ENCODE measurements at regions not wholly inside any gene's neighbourhood (a gene's known extent, or its start where the extent isn't known, plus 50 kb on each side); places are given as distances from the start of the nearest gene placed in this dataset.
A peak's percentile ranks its signal among the peaks of the same experiment; 100 is the strongest.

DNA sequence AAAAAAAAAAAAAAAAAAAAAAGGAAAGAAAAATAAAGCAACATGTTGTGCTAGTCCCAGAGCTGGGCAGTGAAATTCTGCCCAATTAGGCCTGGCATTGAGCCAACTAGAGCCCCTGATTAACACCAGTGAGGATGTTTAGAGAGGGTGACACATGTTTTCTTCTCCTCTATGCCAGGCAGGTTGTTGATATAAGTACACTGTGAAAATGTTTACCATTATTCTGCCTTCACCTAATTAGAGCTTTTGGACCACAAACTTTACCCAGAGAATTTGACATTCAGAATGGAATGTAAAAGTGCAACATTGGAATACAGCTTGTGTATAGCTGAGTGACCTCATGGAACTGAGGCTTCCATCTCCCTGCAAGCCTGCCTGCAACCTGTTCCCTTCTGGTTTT, 62.0 kb upstream of the EPCAM start:
- Histone ChIP-seq H4K91ac (ENCODE audit: insufficient read depth, low read depth, low read length) (no peak overlapping the region), H2AK5ac (ENCODE audit: low read depth, low read length) (no peak overlapping the region), H4K5ac (ENCODE audit: low read depth, low read length) (no peak overlapping the region), H2BK120ac (ENCODE audit: low read depth, low read length) (no peak overlapping the region), H2AK9ac (replicated peaks; ENCODE audit: low read depth, low read length, poor library complexity) (no peak overlapping the region), H2BK20ac (ENCODE audit: low read depth, low read length) (no peak overlapping the region), H3K4me3 (ENCODE audit: insufficient read depth, low read depth, low read length) (no peak overlapping the region), H3K18ac (ENCODE audit: low read depth, low read length) (no peak overlapping the region), H3K36me3 (ENCODE audit: control insufficient read depth, insufficient read depth, low read length) (no peaks in the 10 kb centered on the region), H3K4me1 (ENCODE audit: control insufficient read depth, insufficient read depth, low read length) (peaks cover 20% of the 10 kb centered on the region), H4K20me1 (ENCODE audit: insufficient read depth, low read length) (no peaks in the 10 kb centered on the region), H3K23ac (ENCODE audit: low read depth, low read length) (no peak overlapping the region), H3K9me3 (ENCODE audit: control insufficient read depth, insufficient read depth, low read length) (no peaks in the 10 kb centered on the region), H3K4ac (ENCODE audit: low read depth, low read length) (no peak overlapping the region), H2BK5ac (ENCODE audit: low read depth, low read length, poor library complexity, severe bottlenecking) (no peak overlapping the region), H3K14ac (replicated peaks; ENCODE audit: low read depth, low read length) (no peak overlapping the region), H3K27me3 (ENCODE audit: control insufficient read depth, insufficient read depth, low read length) (no peaks in the 10 kb centered on the region), H2AFZ (replicated peaks; ENCODE audit: low read length, poor library complexity) (no peak overlapping the region), H3K9ac (ENCODE audit: low read depth, low read length) (no peak overlapping the region), H3K56ac (ENCODE audit: extremely low read depth, insufficient read depth, low read length) (no peak overlapping the region), H3K79me1 (ENCODE audit: low read depth in 1 of 2, low read length in 2 of 2) (peaks cover 0 to 3% of the 10 kb centered on the region in 2 experiments; a peak in 1 of 4 replicates), H4K8ac (ENCODE audit: low read depth in 2 of 2, low read length in 2 of 2) (no peak overlapping the region), H3K4me2 (ENCODE audit: low read depth, low read length) (no peak overlapping the region), H3K9me1 (ENCODE audit: insufficient read depth, low read length) (0 out of 2 replicates have a peak, but pooled peaks cover 4% of the 10 kb centered on the region), H3K27ac (ENCODE audit: insufficient read depth, low read length) (no peak overlapping the region), H2BK15ac (ENCODE audit: low read depth, low read length) (no peak overlapping the region)
- intact Hi-C loops (cut with micrococcal nuclease) (no loop called here), dilution Hi-C loops (cut with HindIII; ENCODE audit: low sequenced_read_pairs, unreplicated experiment) (no loop called here), in situ Hi-C loops (cut with MboI; ENCODE audit: low sequenced_read_pairs) (no loop called here)
- ChIA-PET CTCF (interaction anchor here (0.9 to 1.7 kb wide), 2 partner anchors 16 to 112 kb away, joined by 3 to 4 read pairs; no protein-coding TSS in a partner anchor), POLR2A (ENCODE audit: unreplicated experiment) (no interaction called here)
- ATAC-seq (ENCODE audit: low read depth) (peak; percentile 83), DNase-seq (peak; percentile 76)
- TF ChIP-seq MAZ (IDR thresholded peaks at IDR 0.05; ENCODE audit: borderline replicate concordance, low read depth, low read length) (no peak), CHD1 (IDR thresholded peaks at IDR 0.05; ENCODE audit: low read depth, low read length) (no peak), BHLHE40 (IDR thresholded peaks at IDR 0.05; ENCODE audit: low read depth, low read length) (no peak; the same call in 1 of the 2 replicates), NFE2L2 (IDR thresholded peaks at IDR 0.05; ENCODE audit: low read depth, low read length) (no peak), POLR2A (IDR thresholded peaks at IDR 0.05; ENCODE audit: low read depth, low read length) (no peak), SMC3 (IDR thresholded peaks at IDR 0.05; ENCODE audit: low read depth, low read length) (no peak), RFX5 (IDR thresholded peaks at IDR 0.05; ENCODE audit: low read depth, low read length) (no peak), FOS (IDR thresholded peaks at IDR 0.05; ENCODE audit: low read depth, low read length) (no peak), MXI1 (IDR thresholded peaks at IDR 0.05; ENCODE audit: borderline replicate concordance, low read depth, low read length) (no peak)
- TF ChIP-seq, protein P1, sequence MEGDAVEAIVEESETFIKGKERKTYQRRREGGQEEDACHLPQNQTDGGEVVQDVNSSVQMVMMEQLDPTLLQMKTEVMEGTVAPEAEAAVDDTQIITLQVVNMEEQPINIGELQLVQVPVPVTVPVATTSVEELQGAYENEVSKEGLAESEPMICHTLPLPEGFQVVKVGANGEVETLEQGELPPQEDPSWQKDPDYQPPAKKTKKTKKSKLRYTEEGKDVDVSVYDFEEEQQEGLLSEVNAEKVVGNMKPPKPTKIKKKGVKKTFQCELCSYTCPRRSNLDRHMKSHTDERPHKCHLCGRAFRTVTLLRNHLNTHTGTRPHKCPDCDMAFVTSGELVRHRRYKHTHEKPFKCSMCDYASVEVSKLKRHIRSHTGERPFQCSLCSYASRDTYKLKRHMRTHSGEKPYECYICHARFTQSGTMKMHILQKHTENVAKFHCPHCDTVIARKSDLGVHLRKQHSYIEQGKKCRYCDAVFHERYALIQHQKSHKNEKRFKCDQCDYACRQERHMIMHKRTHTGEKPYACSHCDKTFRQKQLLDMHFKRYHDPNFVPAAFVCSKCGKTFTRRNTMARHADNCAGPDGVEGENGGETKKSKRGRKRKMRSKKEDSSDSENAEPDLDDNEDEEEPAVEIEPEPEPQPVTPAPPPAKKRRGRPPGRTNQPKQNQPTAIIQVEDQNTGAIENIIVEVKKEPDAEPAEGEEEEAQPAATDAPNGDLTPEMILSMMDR (conservative IDR thresholded peaks at IDR 0.05; ENCODE audit: low read depth, low read length): no peak
- TF ChIP-seq, protein P2, sequence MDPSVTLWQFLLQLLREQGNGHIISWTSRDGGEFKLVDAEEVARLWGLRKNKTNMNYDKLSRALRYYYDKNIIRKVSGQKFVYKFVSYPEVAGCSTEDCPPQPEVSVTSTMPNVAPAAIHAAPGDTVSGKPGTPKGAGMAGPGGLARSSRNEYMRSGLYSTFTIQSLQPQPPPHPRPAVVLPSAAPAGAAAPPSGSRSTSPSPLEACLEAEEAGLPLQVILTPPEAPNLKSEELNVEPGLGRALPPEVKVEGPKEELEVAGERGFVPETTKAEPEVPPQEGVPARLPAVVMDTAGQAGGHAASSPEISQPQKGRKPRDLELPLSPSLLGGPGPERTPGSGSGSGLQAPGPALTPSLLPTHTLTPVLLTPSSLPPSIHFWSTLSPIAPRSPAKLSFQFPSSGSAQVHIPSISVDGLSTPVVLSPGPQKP (IDR thresholded peaks at IDR 0.05; ENCODE audit: borderline replicate concordance, low read depth, low read length): no peak
- no TSS peak for BruUV-seq (replicated peaks)

Data from IMR-90 (cell line).